ENCODE measurements at regions not wholly inside any gene's neighbourhood (a gene's known extent, or its start where the extent isn't known, plus 50 kb on each side); places are given as distances from the start of the nearest gene placed in this dataset.

- Histone ChIP-seq H3K4me3 (no peak overlapping the region), H3K36me3 (no peaks in the 10 kb centered on the region), H3K27ac (no peak overlapping the region), H3K4me1 (replicated peaks) (no peaks in the 10 kb centered on the region), H3K9me3 (no peaks in the 10 kb centered on the region), H3K27me3 (replicated peaks; ENCODE audit: insufficient read depth) (no peaks in the 10 kb centered on the region)
- 94% methylated on average over 4 of the region's 4 CpGs for WGBS
- no peak for DNase-seq (ENCODE audit: low spot score)
- intact Hi-C loops (cut with DNase I) = no loop called here
- TF ChIP-seq POLR2AphosphoS5 (IDR thresholded peaks at IDR 0.05) (no peak), POLR2A (IDR thresholded peaks at IDR 0.05) (no peak), CTCF (IDR thresholded peaks at IDR 0.05) (no peak)
These were observed 122.0 kb upstream of the HES1 start for GRCh38 chr3:194013928-194014327.

DNA sequence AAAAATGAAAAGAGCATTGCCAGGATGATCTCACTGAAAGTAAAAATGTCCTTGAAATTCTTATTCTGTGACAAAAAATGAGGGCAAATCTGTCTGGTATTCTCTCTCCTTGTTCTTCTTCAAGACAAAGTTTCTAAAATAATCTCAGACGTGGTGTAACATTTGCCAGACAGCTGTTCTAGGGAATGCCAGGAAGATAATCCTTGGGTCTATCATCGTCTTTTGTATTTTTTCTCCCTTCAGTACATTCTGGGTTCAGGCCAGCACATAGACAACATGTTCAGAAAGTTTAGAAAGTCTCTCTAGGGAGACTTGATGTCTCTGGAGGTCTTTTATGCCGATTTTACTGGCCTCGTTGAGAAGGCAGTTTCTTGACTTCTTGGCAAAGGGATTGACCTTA lies 121.2 kb upstream of the HES1 start:
- no peak overlapping the region for H3K27ac ChIP-seq
- intact Hi-C loops (cut with DNase I) = no loop called here

GRCh38 chr3:194019398-194020165 lies 116.4 kb upstream of the HES1 start:
- intact Hi-C loops (cut with DNase I) = no loop called here
- TF ChIP-seq CTCF (IDR thresholded peaks at IDR 0.05) (no peak), POLR2A (IDR thresholded peaks at IDR 0.05) (no peak), POLR2AphosphoS5 (IDR thresholded peaks at IDR 0.05) (no peak)
- Histone ChIP-seq H3K4me1 (replicated peaks) (no peaks in the 10 kb centered on the region), H3K4me3 (no peak overlapping the region), H3K27me3 (replicated peaks; ENCODE audit: insufficient read depth) (no peaks in the 10 kb centered on the region), H3K9me3 (no peaks in the 10 kb centered on the region), H3K27ac (no peak overlapping the region), H3K36me3 (no peaks in the 10 kb centered on the region)
- no peak for DNase-seq (ENCODE audit: low spot score)
- 92% methylated on average over 10 of the region's 10 CpGs for WGBS

More for the DNA sequence above, 121.2 kb upstream of the HES1 start:
- Histone ChIP-seq H3K36me3 (no peaks in the 10 kb centered on the region), H3K9me3 (no peaks in the 10 kb centered on the region), H3K4me3 (no peak overlapping the region), H3K4me1 (replicated peaks) (no peaks in the 10 kb centered on the region), H3K27me3 (replicated peaks; ENCODE audit: insufficient read depth) (no peaks in the 10 kb centered on the region)
- DNase-seq (ENCODE audit: low spot score) = no peak
- WGBS = 78% methylated on average over 4 of the region's 4 CpGs
- no peak for TF ChIP-seq CTCF (IDR thresholded peaks at IDR 0.05)
- no peak for TF ChIP-seq POLR2AphosphoS5 (IDR thresholded peaks at IDR 0.05)
- no peak for TF ChIP-seq POLR2A (IDR thresholded peaks at IDR 0.05)

GRCh38 chr3:194022052-194022451 lies 113.9 kb upstream of the HES1 start:
- TF ChIP-seq POLR2A (IDR thresholded peaks at IDR 0.05) = no peak
- no peak for TF ChIP-seq POLR2AphosphoS5 (IDR thresholded peaks at IDR 0.05)
- TF ChIP-seq CTCF (IDR thresholded peaks at IDR 0.05) = no peak
- H3K27me3 ChIP-seq (replicated peaks; ENCODE audit: insufficient read depth) = no peaks in the 10 kb centered on the region
- intact Hi-C loops (cut with DNase I) = no loop called here
- H3K4me1 ChIP-seq (replicated peaks) = no peaks in the 10 kb centered on the region
- no peaks in the 10 kb centered on the region for H3K9me3 ChIP-seq
- no peaks in the 10 kb centered on the region for H3K36me3 ChIP-seq
- no peak for DNase-seq (ENCODE audit: low spot score)
- no peak overlapping the region for H3K27ac ChIP-seq
- WGBS = 88% methylated on average over 2 of the region's 2 CpGs
- no peak overlapping the region for H3K4me3 ChIP-seq

DNA sequence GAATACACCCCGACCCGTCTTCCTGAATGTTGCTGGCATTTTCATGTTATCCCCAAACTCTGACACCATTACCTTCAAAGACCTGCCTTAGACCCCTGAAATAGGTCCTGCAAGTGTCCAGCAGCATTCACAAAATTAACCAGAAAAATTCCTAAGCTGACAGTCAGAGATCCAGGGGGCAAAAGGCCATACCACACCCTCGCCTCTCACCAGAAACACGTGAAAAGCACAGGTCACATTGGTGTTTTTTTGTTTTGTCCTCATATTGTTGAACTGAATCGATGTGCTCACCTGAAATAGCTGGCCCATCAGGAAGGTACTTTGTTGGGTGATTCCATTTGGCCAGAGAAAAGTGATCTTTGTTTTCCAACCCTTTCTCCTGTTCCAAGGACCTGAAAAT lies 113.1 kb upstream of the HES1 start:
- Histone ChIP-seq H3K36me3 (no peaks in the 10 kb centered on the region), H3K27me3 (replicated peaks; ENCODE audit: insufficient read depth) (no peaks in the 10 kb centered on the region), H3K4me1 (replicated peaks) (no peaks in the 10 kb centered on the region), H3K9me3 (no peaks in the 10 kb centered on the region), H3K27ac (no peak overlapping the region), H3K4me3 (no peak overlapping the region)
- WGBS = 81% methylated on average over 5 of the region's 5 CpGs
- DNase-seq (ENCODE audit: low spot score) = no peak
- TF ChIP-seq POLR2A (IDR thresholded peaks at IDR 0.05) = no peak
- TF ChIP-seq POLR2AphosphoS5 (IDR thresholded peaks at IDR 0.05) = no peak
- no peak for TF ChIP-seq CTCF (IDR thresholded peaks at IDR 0.05)
- intact Hi-C loops (cut with DNase I) = no loop called here

All from prostate gland (tissue), 2 donors.